ENCODE measurements at regions not wholly inside any gene's neighbourhood (a gene's known extent, or its start where the extent isn't known, plus 50 kb on each side); places are given as distances from the start of the nearest gene placed in this dataset.
"Not testable (repeated sequence)": the region's sequence is repeated elsewhere in the genome, so short reads cannot be mapped to it uniquely, and the experiment has no call there.

DNA sequence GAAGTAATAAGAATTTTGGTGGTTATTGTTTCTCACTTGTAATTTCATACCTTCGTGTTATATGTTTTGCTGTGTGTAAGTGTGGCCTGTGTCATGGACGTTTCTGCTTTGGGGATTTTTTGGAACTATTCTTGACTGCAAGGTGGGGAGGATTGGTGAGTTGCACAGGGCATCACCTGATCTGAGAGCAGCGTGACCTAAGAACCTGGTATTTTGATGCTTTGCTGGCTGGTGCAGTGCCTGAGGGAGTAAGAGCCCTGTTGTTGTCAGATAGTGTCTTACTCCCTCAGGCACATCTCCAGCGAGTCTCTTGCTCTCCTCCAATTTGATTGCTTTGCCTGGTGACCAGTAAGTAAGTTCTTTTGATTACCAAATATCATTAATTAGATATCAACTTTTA, 158.8 kb downstream of the KBTBD2 start:
- TF ChIP-seq, protein P1, sequence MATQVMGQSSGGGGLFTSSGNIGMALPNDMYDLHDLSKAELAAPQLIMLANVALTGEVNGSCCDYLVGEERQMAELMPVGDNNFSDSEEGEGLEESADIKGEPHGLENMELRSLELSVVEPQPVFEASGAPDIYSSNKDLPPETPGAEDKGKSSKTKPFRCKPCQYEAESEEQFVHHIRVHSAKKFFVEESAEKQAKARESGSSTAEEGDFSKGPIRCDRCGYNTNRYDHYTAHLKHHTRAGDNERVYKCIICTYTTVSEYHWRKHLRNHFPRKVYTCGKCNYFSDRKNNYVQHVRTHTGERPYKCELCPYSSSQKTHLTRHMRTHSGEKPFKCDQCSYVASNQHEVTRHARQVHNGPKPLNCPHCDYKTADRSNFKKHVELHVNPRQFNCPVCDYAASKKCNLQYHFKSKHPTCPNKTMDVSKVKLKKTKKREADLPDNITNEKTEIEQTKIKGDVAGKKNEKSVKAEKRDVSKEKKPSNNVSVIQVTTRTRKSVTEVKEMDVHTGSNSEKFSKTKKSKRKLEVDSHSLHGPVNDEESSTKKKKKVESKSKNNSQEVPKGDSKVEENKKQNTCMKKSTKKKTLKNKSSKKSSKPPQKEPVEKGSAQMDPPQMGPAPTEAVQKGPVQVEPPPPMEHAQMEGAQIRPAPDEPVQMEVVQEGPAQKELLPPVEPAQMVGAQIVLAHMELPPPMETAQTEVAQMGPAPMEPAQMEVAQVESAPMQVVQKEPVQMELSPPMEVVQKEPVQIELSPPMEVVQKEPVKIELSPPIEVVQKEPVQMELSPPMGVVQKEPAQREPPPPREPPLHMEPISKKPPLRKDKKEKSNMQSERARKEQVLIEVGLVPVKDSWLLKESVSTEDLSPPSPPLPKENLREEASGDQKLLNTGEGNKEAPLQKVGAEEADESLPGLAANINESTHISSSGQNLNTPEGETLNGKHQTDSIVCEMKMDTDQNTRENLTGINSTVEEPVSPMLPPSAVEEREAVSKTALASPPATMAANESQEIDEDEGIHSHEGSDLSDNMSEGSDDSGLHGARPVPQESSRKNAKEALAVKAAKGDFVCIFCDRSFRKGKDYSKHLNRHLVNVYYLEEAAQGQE (IDR thresholded peaks at IDR 0.05; ENCODE audit: low read depth, low read length), result not testable (repeated sequence)
- TF ChIP-seq, protein P2, sequence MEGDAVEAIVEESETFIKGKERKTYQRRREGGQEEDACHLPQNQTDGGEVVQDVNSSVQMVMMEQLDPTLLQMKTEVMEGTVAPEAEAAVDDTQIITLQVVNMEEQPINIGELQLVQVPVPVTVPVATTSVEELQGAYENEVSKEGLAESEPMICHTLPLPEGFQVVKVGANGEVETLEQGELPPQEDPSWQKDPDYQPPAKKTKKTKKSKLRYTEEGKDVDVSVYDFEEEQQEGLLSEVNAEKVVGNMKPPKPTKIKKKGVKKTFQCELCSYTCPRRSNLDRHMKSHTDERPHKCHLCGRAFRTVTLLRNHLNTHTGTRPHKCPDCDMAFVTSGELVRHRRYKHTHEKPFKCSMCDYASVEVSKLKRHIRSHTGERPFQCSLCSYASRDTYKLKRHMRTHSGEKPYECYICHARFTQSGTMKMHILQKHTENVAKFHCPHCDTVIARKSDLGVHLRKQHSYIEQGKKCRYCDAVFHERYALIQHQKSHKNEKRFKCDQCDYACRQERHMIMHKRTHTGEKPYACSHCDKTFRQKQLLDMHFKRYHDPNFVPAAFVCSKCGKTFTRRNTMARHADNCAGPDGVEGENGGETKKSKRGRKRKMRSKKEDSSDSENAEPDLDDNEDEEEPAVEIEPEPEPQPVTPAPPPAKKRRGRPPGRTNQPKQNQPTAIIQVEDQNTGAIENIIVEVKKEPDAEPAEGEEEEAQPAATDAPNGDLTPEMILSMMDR (IDR thresholded peaks at IDR 0.05), result not testable (repeated sequence)
- TF ChIP-seq EP300 (IDR thresholded peaks at IDR 0.05; ENCODE audit: borderline replicate concordance in 1 of 2, low read depth in 1 of 2, low read length in 1 of 2); JUND (IDR thresholded peaks at IDR 0.05); SIN3A (IDR thresholded peaks at IDR 0.05; ENCODE audit: borderline replicate concordance, low read depth, low read length); MXI1 (IDR thresholded peaks at IDR 0.05; ENCODE audit: low read depth, low read length); POLR2AphosphoS5 (IDR thresholded peaks at IDR 0.05; ENCODE audit: low read depth, low read length); SMC3 (IDR thresholded peaks at IDR 0.05; ENCODE audit: low read depth, low read length): not testable (repeated sequence)
